HEK293T (cell line): ENCODE measurements at regions not wholly inside any gene's neighbourhood (a gene's known extent, or its start where the extent isn't known, plus 50 kb on each side); places are given as distances from the start of the nearest gene placed in this dataset.

Source experiments
- CTCF ChIA-PET: fragments of 350-600 bp; formaldehyde crosslinking; extraction: SDS; loops from one replicate; lab custom pipeline; 2021; ENCODE audit warnings: antibody characterized with exemption, inconsistent platforms; lab: Yijun Ruan, JAX
- POLR2A ChIA-PET: fragments of 350-600 bp; formaldehyde crosslinking; extraction: SDS; loops from one replicate; lab custom pipeline; 2020; ENCODE audit warnings: antibody characterized with exemption, inconsistent platforms; lab: Yijun Ruan, JAX
- DNase-seq: peaks from one replicate; pipeline ENCODE4 v3.0.0; 2012; ENCODE audit warnings: mixed read lengths; ENCODE audit errors: extremely low spot score
- ARNT ChIP-seq: fragments of 450-650 bp; IDR thresholded peaks from 2 replicates; pipeline ENCODE4 v1.6.1; 2017; ENCODE audit warnings: mild to moderate bottlenecking
- BHLHE40 ChIP-seq: fragments of 450-650 bp; IDR thresholded peaks from 2 replicates; pipeline ENCODE4 v1.6.1; 2016; ENCODE audit warnings: mild to moderate bottlenecking, moderate library complexity, borderline replicate concordance
- CTBP1 ChIP-seq: fragments of 450-650 bp; IDR thresholded peaks from 2 replicates; pipeline ENCODE4 v1.6.1; 2016; ENCODE audit warnings: borderline replicate concordance
- ELF4 ChIP-seq: fragments of 450-650 bp; IDR thresholded peaks from 2 replicates; pipeline ENCODE4 v1.6.1; 2017; ENCODE audit warnings: antibody characterized with exemption
- FOXA1 ChIP-seq: fragments of 450-650 bp; IDR thresholded peaks from 2 replicates; pipeline ENCODE4 v1.6.1; 2016; ENCODE audit warnings: mild to moderate bottlenecking
- FOXK2 ChIP-seq: fragments of 450-650 bp; IDR thresholded peaks from 2 replicates; pipeline ENCODE4 v1.6.1; 2016; ENCODE audit warnings: mild to moderate bottlenecking
- FOXM1 ChIP-seq: fragments of 450-650 bp; IDR thresholded peaks from 2 replicates; pipeline ENCODE4 v1.6.1; 2017; ENCODE audit warnings: mild to moderate bottlenecking, borderline replicate concordance
- HDGF ChIP-seq: fragments of 450-650 bp; IDR thresholded peaks from 2 replicates; pipeline ENCODE4 v1.6.1; 2017; ENCODE audit warnings: antibody characterized with exemption, borderline replicate concordance
- L3MBTL2 ChIP-seq: fragments of 450-650 bp; conservative IDR thresholded peaks from 2 replicates; pipeline ENCODE4 v1.6.1; 2016; ENCODE audit warnings: mild to moderate bottlenecking
- LEF1 ChIP-seq: fragments of 450-650 bp; IDR thresholded peaks from 2 replicates; pipeline ENCODE4 v1.6.1; 2017; ENCODE audit warnings: mild to moderate bottlenecking, borderline replicate concordance
- NFRKB ChIP-seq: fragments of 450-650 bp; IDR thresholded peaks from 2 replicates; pipeline ENCODE4 v1.6.1; 2016; ENCODE audit warnings: mild to moderate bottlenecking, moderate library complexity
- PKNOX1 ChIP-seq: fragments of 450-650 bp; IDR thresholded peaks from 2 replicates; pipeline ENCODE4 v1.6.1; 2016
- SP1 ChIP-seq: fragments of 450-650 bp; IDR thresholded peaks from 2 replicates; pipeline ENCODE4 v1.6.1; 2017
- SUZ12 ChIP-seq: fragments of 450-650 bp; IDR thresholded peaks from 2 replicates; pipeline ENCODE4 v1.6.1; 2016; ENCODE audit warnings: mild to moderate bottlenecking
- TARDBP ChIP-seq: fragments of 450-650 bp; IDR thresholded peaks from 2 replicates; pipeline ENCODE4 v1.6.1; 2016
- ZNF384 ChIP-seq: fragments of 450-650 bp; IDR thresholded peaks from 2 replicates; pipeline ENCODE4 v1.6.1; 2016

DNA sequence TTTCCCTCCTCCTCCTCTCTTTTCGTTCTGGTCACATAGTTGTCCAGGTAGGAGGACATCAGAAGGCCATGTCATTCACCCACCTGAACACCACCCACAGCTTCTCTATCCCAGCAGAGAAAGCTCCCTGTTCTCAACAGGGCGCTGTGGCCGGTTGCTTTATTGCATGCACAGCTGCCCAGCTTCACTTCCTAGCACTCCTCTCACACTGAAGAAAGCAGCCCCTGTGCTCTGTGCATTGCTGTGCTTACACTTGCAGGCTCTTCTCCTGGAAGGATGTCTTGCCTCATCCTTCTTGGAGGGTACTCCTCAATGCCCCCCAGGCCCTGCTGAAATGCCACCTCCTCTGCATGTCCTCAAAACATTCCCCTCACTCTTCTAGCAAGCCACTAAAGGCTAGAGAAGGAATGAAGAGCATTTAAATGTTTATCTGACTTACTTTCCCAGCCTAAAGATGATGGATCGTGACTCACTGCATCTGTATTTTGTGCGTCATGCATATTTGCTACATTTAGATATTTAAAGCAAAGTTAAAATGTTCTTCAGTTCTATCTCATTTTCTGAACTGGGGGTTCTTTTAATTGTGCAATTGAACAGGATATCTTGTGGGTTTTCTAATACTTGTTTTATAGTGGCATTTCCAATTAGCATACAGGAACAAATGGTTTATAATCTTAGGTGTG lies 186.4 kb upstream of the PUDP start:
- DNase-seq: no peak
- CTCF ChIA-PET: no interaction called here
- POLR2A ChIA-PET: no interaction called here
- TF ChIP-seq HDGF: no peak
- no peak for TF ChIP-seq ELF4
- no peak for TF ChIP-seq FOXM1
- no peak for TF ChIP-seq BHLHE40
- TF ChIP-seq FOXA1: no peak
- TF ChIP-seq NFRKB: no peak
- TF ChIP-seq SUZ12: no peak
- TF ChIP-seq ZNF384: no peak
- no peak for TF ChIP-seq L3MBTL2
- no peak for TF ChIP-seq ARNT
- TF ChIP-seq FOXK2: no peak

- TF ChIP-seq FOXM1: no peak
- no peak for TF ChIP-seq TARDBP
- TF ChIP-seq ARNT: no peak
- no peak for TF ChIP-seq NFRKB
- TF ChIP-seq L3MBTL2: no peak
- no peak for TF ChIP-seq SP1
- TF ChIP-seq FOXA1: no peak
- no peak for TF ChIP-seq PKNOX1
- no peak for TF ChIP-seq FOXK2
- no peak for TF ChIP-seq ELF4
- no peak for TF ChIP-seq SUZ12
- TF ChIP-seq HDGF: no peak
- TF ChIP-seq ZNF384: no peak
- TF ChIP-seq LEF1: no peak
- no peak for DNase-seq
- POLR2A ChIA-PET: no interaction called here
- CTCF ChIA-PET: no interaction called here
Observed at GRCh38 chrX:7330971-7331746, 183.2 kb upstream of the PUDP start.

- CTCF ChIA-PET: no interaction called here
- no peak for TF ChIP-seq BHLHE40
- TF ChIP-seq PKNOX1: no peak
- TF ChIP-seq CTBP1: no peak
- TF ChIP-seq FOXM1: no peak
- no peak for TF ChIP-seq ARNT
- TF ChIP-seq FOXK2: no peak
- TF ChIP-seq SUZ12: no peak
- no peak for TF ChIP-seq HDGF
- no peak for TF ChIP-seq SP1
- no peak for TF ChIP-seq LEF1
- TF ChIP-seq ELF4: no peak
- TF ChIP-seq NFRKB: no peak
- TF ChIP-seq TARDBP: no peak
- no peak for TF ChIP-seq FOXA1
- TF ChIP-seq ZNF384: no peak
- TF ChIP-seq L3MBTL2: no peak
- POLR2A ChIA-PET: no interaction called here
- DNase-seq: no peak
Observed at GRCh38 chrX:7330556-7330955, 182.6 kb upstream of the PUDP start.

DNA sequence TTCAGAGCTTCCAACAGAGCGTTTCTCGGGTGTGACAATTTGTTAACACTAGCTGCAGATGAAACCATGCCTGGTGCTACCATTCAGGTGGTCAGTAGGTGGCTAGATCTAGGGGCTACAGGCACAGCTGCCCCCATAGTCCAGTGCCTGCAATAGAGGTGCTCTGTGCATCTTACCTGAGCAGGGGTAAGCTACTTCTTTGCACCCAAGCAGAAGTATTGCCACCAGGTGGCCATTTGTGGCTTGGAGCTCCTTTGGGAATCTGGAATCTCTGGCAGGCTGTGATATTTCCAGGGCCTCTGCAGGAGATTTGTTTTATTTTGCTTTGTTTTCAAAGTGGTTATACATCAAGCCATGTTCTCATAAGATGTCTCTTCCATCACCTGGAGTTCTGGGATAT lies 170.7 kb upstream of the PUDP start:
- no peak for DNase-seq
- POLR2A ChIA-PET: no interaction called here
- TF ChIP-seq HDGF (no peak), ZNF384 (no peak), ARNT (no peak), FOXA1 (no peak), BHLHE40 (no peak), L3MBTL2 (no peak), FOXM1 (no peak), PKNOX1 (no peak), LEF1 (no peak), CTBP1 (no peak), SUZ12 (no peak), FOXK2 (no peak), NFRKB (no peak), SP1 (no peak), ELF4 (no peak)
- CTCF ChIA-PET: no interaction called here

- CTCF ChIA-PET: no interaction called here
- POLR2A ChIA-PET: no interaction called here
- TF ChIP-seq FOXM1 (no peak), FOXK2 (no peak), TARDBP (no peak), LEF1 (no peak), PKNOX1 (no peak), ARNT (no peak), SUZ12 (no peak), ZNF384 (no peak), FOXA1 (no peak)
- no peak for DNase-seq
Observed at GRCh38 chrX:7318241-7318640, 170.3 kb upstream of the PUDP start.
